HFFc6 (cell line): ENCODE measurements at regions not wholly inside any gene's neighbourhood (a gene's known extent, or its start where the extent isn't known, plus 50 kb on each side); places are given as distances from the start of the nearest gene placed in this dataset.

Experiments
- DNase-seq: peaks from one replicate; pipeline ENCODE4 v3.0.0-alpha.2; 2018
- H3K27ac Mint-ChIP-seq: 2 replicates; pipeline ENCODE4 v1.8.0; 2020; ENCODE audit warnings: mild to moderate bottlenecking, mixed read lengths
- H3K27me3 Mint-ChIP-seq: 2 replicates; pipeline ENCODE4 v1.8.0; 2021; ENCODE audit warnings: mild to moderate bottlenecking, moderate library complexity, mixed read lengths; ENCODE audit not compliant: insufficient read depth
- H3K36me3 Mint-ChIP-seq: 2 replicates; pipeline ENCODE4 v1.8.0; 2021; ENCODE audit warnings: low read depth, mixed read lengths
- H3K4me1 Mint-ChIP-seq: 2 replicates; pipeline ENCODE4 v1.8.0; 2020; ENCODE audit warnings: low read depth, mixed read lengths
- H3K4me3 Mint-ChIP-seq: 2 replicates; pipeline ENCODE4 v1.8.0; 2020; ENCODE audit warnings: mild to moderate bottlenecking, moderate library complexity, mixed read lengths
- H3K9me3 Mint-ChIP-seq: 2 replicates; pipeline ENCODE4 v1.8.0; 2020; ENCODE audit warnings: mild to moderate bottlenecking, mixed read lengths
- TF ChIP-seq, protein P1 (sequence below): fragments of 200-600 bp; sonication (generic); IDR thresholded peaks from 2 replicates; pipeline ENCODE4 v1.5.0; 2021; ENCODE audit warnings: antibody characterized with exemption, mild to moderate bottlenecking

DNA sequence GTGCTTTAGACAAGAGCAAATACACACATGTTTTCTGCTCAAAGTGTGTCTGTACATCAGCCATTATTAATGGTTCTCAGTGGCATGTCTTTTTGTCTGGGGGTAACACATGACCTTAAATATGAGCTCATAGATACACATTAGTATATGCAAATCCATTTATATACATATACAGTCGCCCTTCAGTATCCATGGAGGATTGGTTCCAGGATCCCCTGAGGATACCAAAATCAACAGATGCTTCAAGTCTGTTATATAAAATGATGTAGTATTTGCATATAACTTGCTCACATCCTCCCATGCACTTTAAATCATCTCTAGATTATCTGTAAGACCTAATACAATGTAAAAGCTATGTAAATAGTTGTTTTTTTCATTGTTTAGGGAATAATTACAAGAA, 298.1 kb downstream of the OLFM4 start:
- Mint-ChIP-seq H3K4me3 (no peak overlapping the region), H3K27ac (no peak overlapping the region), H3K27me3 (no peaks in the 10 kb centered on the region; the same call in 1 of the 2 replicates), H3K36me3 (no peaks in the 10 kb centered on the region; the same call in 1 of the 2 replicates), H3K4me1 (no peaks in the 10 kb centered on the region), H3K9me3 (peaks cover 38% of the 10 kb centered on the region)
- TF ChIP-seq, protein P1, sequence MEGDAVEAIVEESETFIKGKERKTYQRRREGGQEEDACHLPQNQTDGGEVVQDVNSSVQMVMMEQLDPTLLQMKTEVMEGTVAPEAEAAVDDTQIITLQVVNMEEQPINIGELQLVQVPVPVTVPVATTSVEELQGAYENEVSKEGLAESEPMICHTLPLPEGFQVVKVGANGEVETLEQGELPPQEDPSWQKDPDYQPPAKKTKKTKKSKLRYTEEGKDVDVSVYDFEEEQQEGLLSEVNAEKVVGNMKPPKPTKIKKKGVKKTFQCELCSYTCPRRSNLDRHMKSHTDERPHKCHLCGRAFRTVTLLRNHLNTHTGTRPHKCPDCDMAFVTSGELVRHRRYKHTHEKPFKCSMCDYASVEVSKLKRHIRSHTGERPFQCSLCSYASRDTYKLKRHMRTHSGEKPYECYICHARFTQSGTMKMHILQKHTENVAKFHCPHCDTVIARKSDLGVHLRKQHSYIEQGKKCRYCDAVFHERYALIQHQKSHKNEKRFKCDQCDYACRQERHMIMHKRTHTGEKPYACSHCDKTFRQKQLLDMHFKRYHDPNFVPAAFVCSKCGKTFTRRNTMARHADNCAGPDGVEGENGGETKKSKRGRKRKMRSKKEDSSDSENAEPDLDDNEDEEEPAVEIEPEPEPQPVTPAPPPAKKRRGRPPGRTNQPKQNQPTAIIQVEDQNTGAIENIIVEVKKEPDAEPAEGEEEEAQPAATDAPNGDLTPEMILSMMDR, result no peak
- DNase-seq, result no peak

DNA sequence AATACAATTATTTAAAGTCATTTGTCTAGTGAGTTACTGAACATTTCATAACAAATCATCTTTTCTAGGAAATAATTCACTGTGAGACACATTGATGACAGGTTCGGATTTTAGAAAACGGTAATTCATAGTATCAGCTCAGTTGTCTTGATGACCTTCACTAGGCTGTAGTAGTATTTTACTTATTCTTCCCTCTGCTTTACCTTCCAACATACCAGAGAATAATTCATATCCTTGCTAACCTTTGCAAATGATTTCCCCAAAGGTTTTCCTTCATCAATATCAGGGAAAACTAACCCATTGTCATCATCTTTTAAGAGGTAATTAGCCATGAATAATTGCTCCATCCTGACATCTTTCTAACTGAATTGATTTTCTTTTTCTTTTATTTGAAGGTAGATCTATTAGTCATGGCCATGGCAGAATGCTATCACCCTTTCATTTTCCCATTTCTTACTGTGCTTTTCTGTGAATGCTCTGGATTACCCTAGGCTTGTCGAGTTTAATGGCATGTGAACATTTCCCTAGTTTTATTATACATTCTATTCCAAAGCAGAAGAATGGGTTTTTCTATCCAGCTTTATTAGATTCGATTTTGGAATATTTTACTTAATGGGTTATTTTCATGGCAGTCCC, 299.2 kb downstream of the OLFM4 start:
- no peaks in the 10 kb centered on the region; the same call in 1 of the 2 replicates for H3K27me3 Mint-ChIP-seq

DNA sequence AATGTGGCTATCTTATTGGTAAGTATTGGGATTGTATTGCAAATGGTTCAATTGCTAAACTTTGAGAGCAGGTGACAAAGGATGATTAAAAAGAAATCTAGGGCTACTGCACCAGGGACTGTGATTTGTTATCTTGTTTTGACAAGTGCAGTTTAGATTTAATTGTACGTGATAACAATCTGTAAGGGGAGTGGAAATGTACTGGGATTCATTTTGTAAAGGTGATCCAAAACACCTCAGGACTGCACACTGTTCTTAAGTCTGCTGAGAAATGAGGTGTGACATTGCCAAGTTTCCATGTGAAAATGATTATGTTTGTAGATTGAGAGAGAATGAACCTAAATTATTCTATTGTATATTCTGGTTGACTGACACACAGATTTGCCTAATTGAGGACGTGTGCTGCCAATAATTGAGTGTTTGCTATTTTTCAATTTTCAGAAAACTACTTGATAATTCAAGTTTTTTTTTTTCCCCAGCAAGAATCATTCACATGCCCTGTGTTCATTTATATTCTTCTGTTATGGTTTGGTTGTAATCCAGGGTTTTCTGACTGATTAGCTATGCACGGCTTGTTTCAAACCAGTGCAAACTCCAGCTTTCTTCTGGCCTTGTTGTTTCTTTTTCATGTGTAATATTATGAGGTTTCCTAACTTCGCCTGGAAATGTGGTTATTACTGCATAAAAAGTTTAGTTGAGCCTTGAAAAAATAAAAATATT, 308.0 kb downstream of the OLFM4 start:
- peaks cover 6% of the 10 kb centered on the region; the same call in 1 of the 2 replicates for H3K36me3 Mint-ChIP-seq
- no peak overlapping the region for H3K4me3 Mint-ChIP-seq
- TF ChIP-seq, protein P1, result no peak
- no peak for DNase-seq
- H3K9me3 Mint-ChIP-seq, result peaks cover 35% of the 10 kb centered on the region
- no peaks in the 10 kb centered on the region for H3K4me1 Mint-ChIP-seq
- no peak overlapping the region for H3K27ac Mint-ChIP-seq
- H3K27me3 Mint-ChIP-seq, result no peaks in the 10 kb centered on the region

More for the DNA sequence above, 299.2 kb downstream of the OLFM4 start:
- TF ChIP-seq, protein P1, result no peak
- Mint-ChIP-seq H3K9me3 (peaks cover 37% of the 10 kb centered on the region), H3K4me1 (no peaks in the 10 kb centered on the region), H3K4me3 (no peak overlapping the region), H3K27ac (no peak overlapping the region), H3K36me3 (no peaks in the 10 kb centered on the region; the same call in 1 of the 2 replicates)
- no peak for DNase-seq

DNA sequence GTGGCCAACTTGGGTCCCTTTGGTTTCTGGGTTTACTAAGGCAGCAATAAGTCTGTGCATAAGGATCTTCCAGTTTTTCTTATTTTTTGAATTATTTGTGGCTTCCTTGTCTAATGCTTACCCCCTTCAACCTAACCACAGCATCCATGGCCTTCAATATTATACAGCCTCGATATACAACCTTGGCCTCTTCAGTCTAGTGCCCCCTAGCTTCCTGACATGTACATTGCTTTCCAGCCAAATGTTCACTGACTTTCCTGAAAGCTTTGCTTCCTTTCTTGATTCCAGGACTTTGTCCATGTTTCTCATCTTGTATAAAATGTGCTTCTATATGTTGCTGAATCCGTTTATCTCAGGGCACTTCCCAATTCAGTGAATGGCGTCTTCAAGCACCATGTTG, 310.1 kb downstream of the OLFM4 start:
- no peaks in the 10 kb centered on the region for H3K27me3 Mint-ChIP-seq
- H3K9me3 Mint-ChIP-seq, result peaks cover 42% of the 10 kb centered on the region
- H3K27ac Mint-ChIP-seq, result no peak overlapping the region
- H3K36me3 Mint-ChIP-seq, result peaks cover 6% of the 10 kb centered on the region; the same call in 1 of the 2 replicates
- TF ChIP-seq, protein P1, result peak; percentile 15; the same call in 1 of the 2 replicates
- H3K4me3 Mint-ChIP-seq, result no peak overlapping the region
- no peaks in the 10 kb centered on the region for H3K4me1 Mint-ChIP-seq
- no peak for DNase-seq

DNA sequence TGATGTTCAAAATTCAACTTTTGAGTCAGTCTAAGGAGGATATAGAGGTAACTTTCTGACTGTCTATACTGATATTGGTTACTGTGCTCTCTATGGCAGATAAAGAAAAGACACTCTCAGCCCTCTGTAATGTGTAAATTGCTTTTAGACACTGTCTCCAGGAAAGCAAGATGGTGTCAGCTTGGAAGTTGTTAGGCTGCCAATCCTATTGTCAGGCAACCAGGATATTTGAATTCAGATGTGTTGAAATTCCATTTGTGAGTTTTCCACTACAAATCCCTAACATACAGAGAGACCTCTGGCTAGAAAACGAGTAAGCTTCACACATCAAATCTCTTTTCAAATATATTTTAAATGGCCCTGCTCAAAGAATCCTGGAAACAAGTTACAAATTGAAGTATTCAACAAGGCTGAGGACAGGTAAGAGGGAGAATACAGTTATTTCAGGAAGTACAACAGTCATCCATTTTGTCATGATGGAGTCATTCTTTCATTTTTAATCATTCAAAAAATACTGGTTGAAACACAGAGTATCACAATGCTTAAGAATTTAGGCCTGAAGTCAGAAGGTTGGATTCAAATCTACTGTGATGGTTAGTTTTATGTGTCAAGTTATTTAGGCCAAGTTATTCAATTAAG, 312.0 kb downstream of the OLFM4 start:
- TF ChIP-seq, protein P1, result no peak
- H3K27me3 Mint-ChIP-seq, result no peaks in the 10 kb centered on the region
- H3K36me3 Mint-ChIP-seq, result peaks cover 6% of the 10 kb centered on the region; the same call in 1 of the 2 replicates
- peaks cover 38% of the 10 kb centered on the region for H3K9me3 Mint-ChIP-seq
- H3K27ac Mint-ChIP-seq, result no peak overlapping the region
- no peak overlapping the region for H3K4me3 Mint-ChIP-seq
- DNase-seq, result no peak
- no peaks in the 10 kb centered on the region for H3K4me1 Mint-ChIP-seq
